Cardiac muscle cell (in vitro differentiated cells and primary cell): ENCODE measurements at regions not wholly inside any gene's neighbourhood (a gene's known extent, or its start where the extent isn't known, plus 50 kb on each side); places are given as distances from the start of the nearest gene placed in this dataset.

ENCODE experiments used
- DNase-seq, 2 donors: peaks; one replicate each; pipeline versions ENCODE4 v3.0.0 to v3.0.0-alpha.2; 2010 to 2017; ENCODE audit warnings: low read depth in 1 of 2, low spot score in 1 of 2
- H3K27ac ChIP-seq: fragments of 200-600 bp; sonication (generic); 2 replicates; pipeline ENCODE4 v1.5.1; 2016
- H3K27me3 ChIP-seq: fragments of 200-600 bp; sonication (generic); 2 replicates; pipeline ENCODE4 v1.6.0; 2016; ENCODE audit warnings: control low read depth
- H3K36me3 ChIP-seq: fragments of 200-600 bp; sonication (generic); 2 replicates; pipeline ENCODE4 v1.5.1; 2016; ENCODE audit warnings: control low read depth
- H3K4me1 ChIP-seq: fragments of 200-600 bp; sonication (generic); 2 replicates; pipeline ENCODE4 v1.8.1; 2017; ENCODE audit warnings: low read depth, mild to moderate bottlenecking, mixed run types
- H3K4me3 ChIP-seq: fragments of 200-600 bp; sonication (generic); 2 replicates; pipeline ENCODE4 v1.5.1; 2016; ENCODE audit warnings: mild to moderate bottlenecking
- H3K9me3 ChIP-seq: fragments of 200-600 bp; sonication (generic); 2 replicates; pipeline ENCODE4 v1.5.1; 2017; ENCODE audit warnings: low read depth, mild to moderate bottlenecking, control low read depth
- TF ChIP-seq, protein P1 (sequence below): IDR thresholded peaks from 2 replicates; pipeline ENCODE4 v1.5.1; 2012; ENCODE audit warnings: low read depth, mild to moderate bottlenecking, low read length

DNA sequence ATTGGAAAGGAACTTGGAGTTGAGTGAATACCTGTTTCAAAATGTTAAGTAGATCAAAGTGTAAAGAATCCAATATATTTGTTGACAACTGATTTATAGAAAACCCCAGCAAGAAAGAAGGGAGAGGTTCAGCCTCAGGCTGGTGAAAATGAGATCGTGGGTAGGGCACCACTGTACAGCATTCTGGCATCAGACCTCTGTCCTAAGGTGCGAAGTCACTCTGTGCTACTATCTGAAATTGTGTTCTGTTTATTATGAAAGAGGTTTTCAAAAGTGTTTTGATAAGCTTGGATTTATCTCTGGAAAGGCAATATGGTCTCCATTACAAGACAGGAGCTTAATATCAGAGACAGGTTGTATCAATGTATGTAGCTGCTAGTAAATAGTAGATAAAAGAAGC is 80.5 kb upstream of the MAP4K3 start:
- Histone ChIP-seq H3K9me3 (no peaks in the 10 kb centered on the region), H3K36me3 (no peaks in the 10 kb centered on the region), H3K27me3 (no peaks in the 10 kb centered on the region), H3K27ac (no peak overlapping the region), H3K4me3 (no peak overlapping the region), H3K4me1 (peaks cover 14% of the 10 kb centered on the region)
- TF ChIP-seq, protein P1, sequence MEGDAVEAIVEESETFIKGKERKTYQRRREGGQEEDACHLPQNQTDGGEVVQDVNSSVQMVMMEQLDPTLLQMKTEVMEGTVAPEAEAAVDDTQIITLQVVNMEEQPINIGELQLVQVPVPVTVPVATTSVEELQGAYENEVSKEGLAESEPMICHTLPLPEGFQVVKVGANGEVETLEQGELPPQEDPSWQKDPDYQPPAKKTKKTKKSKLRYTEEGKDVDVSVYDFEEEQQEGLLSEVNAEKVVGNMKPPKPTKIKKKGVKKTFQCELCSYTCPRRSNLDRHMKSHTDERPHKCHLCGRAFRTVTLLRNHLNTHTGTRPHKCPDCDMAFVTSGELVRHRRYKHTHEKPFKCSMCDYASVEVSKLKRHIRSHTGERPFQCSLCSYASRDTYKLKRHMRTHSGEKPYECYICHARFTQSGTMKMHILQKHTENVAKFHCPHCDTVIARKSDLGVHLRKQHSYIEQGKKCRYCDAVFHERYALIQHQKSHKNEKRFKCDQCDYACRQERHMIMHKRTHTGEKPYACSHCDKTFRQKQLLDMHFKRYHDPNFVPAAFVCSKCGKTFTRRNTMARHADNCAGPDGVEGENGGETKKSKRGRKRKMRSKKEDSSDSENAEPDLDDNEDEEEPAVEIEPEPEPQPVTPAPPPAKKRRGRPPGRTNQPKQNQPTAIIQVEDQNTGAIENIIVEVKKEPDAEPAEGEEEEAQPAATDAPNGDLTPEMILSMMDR: no peak
- DNase-seq: no peak

DNA sequence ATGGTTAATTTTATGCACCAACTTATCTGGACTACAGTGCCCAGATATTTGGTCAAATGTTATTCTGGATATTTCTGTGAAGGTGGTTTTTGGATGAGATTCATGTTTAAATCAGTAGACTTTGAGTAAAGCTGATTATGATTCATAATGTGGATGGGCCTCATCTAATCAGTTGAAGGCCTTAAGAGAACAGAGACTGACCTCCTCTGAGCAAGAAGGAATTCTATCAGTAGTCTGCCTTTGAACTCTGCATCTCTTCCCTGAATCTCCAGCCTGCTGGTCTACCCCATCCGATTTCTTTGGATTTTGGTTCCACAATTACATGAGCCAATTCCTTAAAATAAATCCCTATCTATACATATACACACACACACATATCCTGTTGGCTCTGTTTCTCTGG is 82.8 kb upstream of the MAP4K3 start:
- Histone ChIP-seq H3K4me1 (peaks cover 16% of the 10 kb centered on the region), H3K27me3 (no peaks in the 10 kb centered on the region), H3K36me3 (no peaks in the 10 kb centered on the region), H3K27ac (no peak overlapping the region), H3K4me3 (no peak overlapping the region), H3K9me3 (no peaks in the 10 kb centered on the region)
- DNase-seq: no peak
- TF ChIP-seq, protein P1: no peak

DNA sequence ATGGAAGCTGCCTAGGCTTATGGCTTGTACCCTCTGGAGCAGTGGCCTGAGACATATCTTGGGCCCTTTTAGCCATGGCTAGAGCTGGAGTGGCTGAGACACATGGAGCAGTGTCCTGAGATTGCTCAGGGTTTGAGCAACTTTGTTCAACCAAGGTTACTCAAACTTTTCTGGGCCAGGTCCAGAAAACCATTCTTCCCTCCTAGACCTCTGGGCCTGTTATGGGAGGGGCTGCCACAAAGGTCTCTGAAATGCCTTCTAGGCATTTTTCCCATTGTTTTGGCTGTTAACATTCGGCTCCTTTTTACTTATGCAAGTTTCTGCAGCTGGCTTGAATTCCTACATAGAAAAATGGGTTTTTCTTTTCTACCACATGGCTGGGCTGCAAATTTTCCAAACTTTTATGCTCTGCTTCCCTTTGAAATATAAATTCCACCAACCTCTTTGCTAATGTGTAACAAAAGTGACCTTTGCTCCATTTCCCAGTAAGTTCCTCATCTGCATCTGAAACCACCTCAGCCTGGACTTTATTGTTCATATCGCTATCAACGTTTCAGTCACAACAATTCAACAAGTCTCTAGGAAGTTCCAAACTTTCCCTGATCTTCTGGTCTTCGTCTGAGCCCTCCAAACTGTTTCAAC is 84.9 kb upstream of the MAP4K3 start:
- TF ChIP-seq, protein P1: no peak
- Histone ChIP-seq H3K4me3 (no peak overlapping the region), H3K4me1 (peaks cover 13% of the 10 kb centered on the region), H3K27me3 (no peaks in the 10 kb centered on the region), H3K9me3 (no peaks in the 10 kb centered on the region), H3K36me3 (no peaks in the 10 kb centered on the region), H3K27ac (no peak overlapping the region)
- DNase-seq: peak in 1 of 2 donors; percentile 29

DNA sequence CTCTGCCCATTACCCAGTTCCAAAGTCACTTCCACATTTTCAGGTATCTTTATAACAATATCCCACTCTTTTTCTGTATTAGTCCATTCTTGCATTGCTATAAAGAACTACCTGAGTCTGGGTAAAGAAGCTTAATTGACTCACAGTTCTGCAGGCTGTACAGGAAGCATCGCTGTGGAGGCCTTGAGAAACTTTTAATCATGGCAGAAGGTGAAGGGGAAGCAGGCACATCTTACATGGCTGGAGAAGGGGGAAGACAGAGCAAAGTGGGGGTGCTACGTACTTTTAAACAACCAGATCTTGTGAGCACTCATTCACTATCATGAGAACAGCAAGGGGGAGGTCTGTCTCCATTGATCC is 85.4 kb upstream of the MAP4K3 start:
- Histone ChIP-seq H3K4me1 (peaks cover 8% of the 10 kb centered on the region), H3K4me3 (no peak overlapping the region), H3K27me3 (no peaks in the 10 kb centered on the region), H3K9me3 (no peaks in the 10 kb centered on the region), H3K36me3 (no peaks in the 10 kb centered on the region), H3K27ac (no peak overlapping the region)
- TF ChIP-seq, protein P1: no peak
- no peak for DNase-seq

DNA sequence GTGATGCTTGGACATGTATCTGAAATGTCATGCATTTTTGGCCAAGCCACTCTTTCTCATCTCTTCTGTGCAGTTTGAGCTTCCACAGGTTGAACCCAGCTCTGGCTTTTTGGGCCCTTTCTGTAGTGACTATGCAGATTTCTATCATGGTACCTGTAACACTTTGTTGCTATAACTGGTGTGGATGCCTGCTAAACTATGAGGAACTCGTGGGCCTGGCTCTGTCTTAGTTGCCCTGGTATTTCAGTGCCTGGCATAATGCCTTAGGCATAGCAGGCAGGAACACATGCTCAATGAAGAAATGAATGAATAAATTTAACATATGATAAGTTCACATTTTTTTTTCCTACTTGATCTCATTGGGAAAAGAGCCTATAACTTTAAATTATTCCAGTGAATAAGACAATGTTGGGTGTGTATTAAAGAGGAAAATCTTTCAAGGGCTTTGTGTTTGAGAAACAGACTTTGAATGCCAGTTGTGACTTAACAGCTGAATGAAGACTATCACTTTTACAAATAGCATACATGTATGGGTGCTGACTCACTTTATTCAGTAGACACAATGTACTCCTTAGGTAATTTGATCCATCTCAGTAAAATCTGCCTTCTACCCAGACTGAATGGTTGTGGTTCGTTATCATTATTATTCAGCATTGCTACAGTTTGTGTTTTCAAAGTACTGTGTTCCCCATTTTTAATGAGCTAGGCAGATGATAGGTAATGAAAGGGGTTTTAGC is 86.4 kb upstream of the MAP4K3 start:
- no peak overlapping the region for H3K4me3 ChIP-seq
- no peaks in the 10 kb centered on the region for H3K9me3 ChIP-seq
- no peaks in the 10 kb centered on the region for H3K36me3 ChIP-seq
- peaks cover 7% of the 10 kb centered on the region for H3K4me1 ChIP-seq
- TF ChIP-seq, protein P1: no peak
- no peaks in the 10 kb centered on the region for H3K27me3 ChIP-seq
- no peak overlapping the region for H3K27ac ChIP-seq
- peak in 1 of 2 donors; percentile 92 for DNase-seq
